ENCODE measurements at regions not wholly inside any gene's neighbourhood (a gene's known extent, or its start where the extent isn't known, plus 50 kb on each side); places are given as distances from the start of the nearest gene placed in this dataset.

DNA sequence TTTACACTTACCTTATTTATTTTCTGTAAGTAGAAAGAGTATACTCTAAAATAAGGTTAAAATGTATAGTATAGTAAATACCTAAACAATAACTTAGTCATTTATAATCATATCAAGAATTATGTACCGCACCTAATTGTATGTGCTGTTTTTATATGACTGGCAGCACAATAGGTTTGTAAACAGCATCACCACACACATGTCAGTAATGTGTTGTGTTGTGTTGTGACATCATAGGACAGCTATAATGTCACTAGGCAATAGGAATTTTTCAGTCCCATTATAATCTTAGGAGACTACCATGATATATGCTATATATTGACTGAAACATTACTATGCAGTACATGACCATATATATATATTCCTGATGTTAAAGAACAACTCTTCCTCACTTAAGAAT is 99.9 kb upstream of the CNTN4 start:
- TF ChIP-seq, protein P1, sequence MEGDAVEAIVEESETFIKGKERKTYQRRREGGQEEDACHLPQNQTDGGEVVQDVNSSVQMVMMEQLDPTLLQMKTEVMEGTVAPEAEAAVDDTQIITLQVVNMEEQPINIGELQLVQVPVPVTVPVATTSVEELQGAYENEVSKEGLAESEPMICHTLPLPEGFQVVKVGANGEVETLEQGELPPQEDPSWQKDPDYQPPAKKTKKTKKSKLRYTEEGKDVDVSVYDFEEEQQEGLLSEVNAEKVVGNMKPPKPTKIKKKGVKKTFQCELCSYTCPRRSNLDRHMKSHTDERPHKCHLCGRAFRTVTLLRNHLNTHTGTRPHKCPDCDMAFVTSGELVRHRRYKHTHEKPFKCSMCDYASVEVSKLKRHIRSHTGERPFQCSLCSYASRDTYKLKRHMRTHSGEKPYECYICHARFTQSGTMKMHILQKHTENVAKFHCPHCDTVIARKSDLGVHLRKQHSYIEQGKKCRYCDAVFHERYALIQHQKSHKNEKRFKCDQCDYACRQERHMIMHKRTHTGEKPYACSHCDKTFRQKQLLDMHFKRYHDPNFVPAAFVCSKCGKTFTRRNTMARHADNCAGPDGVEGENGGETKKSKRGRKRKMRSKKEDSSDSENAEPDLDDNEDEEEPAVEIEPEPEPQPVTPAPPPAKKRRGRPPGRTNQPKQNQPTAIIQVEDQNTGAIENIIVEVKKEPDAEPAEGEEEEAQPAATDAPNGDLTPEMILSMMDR (IDR thresholded peaks at IDR 0.05), result no peak
- TF ChIP-seq POLR2A (IDR thresholded peaks at IDR 0.05), result no peak

Measured in lower leg skin (tissue), 3 donors.